ENCODE measurements at regions not wholly inside any gene's neighbourhood (a gene's known extent, or its start where the extent isn't known, plus 50 kb on each side); places are given as distances from the start of the nearest gene placed in this dataset.

GRCh38 chr18:42341423-42341822 lies 386.4 kb downstream of the PIK3C3 start:
- no peak for ATAC-seq
- peaks cover 0 to 45% (median 15%) of the 10 kb centered on the region in 4 donors for H3K4me1 ChIP-seq
- no peak for TF ChIP-seq CTCF (IDR thresholded peaks at IDR 0.05)
- TF ChIP-seq POLR2A (IDR thresholded peaks at IDR 0.05), result no peak
- no peaks in the 10 kb centered on the region for H3K9me3 ChIP-seq
- DNase-seq, result no peak
- no peaks in the 10 kb centered on the region for H3K27me3 ChIP-seq
- intact Hi-C loops (cut with DNase I), result no loop called here
- H3K4me3 ChIP-seq, result no peak overlapping the region
- 71% methylated on average over 1 of the region's 1 CpG for WGBS (ENCODE audit: insufficient coverage, low coverage, low lambda C conversion rate, missing lambda C conversion rate)
- peak overlapping the region in 2 of 3 donors; percentile 60 to 86 for H3K27ac ChIP-seq
- H3K36me3 ChIP-seq, result no peaks in the 10 kb centered on the region

DNA sequence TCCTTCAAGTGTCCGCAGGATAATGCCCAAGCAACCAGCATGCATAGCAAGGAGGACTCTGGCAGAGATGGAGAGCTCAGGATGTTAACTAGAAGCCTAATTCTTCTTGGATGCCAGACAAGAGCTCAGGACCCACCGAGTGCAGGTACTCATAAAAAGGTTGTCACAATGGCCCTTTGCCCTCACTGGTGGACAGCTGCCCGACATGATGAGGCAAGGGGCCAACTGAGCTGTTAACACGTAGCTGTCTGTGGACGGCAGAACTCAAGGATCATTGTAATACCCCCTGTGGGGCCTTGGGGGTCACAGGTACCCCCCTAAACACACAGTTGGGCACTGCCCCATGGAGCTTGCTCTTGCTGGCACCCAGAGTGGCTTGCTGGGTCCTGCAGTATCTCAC lies 393.7 kb downstream of the PIK3C3 start:
- 60% methylated on average over 1 of the region's 5 CpGs for WGBS (ENCODE audit: insufficient coverage, low coverage, low lambda C conversion rate, missing lambda C conversion rate)
- Histone ChIP-seq H3K36me3 (no peaks in the 10 kb centered on the region), H3K4me1 (peaks cover 0 to 8% (median 0%) of the 10 kb centered on the region in 4 donors), H3K4me3 (no peak overlapping the region), H3K27ac (no peak overlapping the region), H3K27me3 (no peaks in the 10 kb centered on the region), H3K9me3 (no peaks in the 10 kb centered on the region)
- no peak for TF ChIP-seq CTCF (IDR thresholded peaks at IDR 0.05)
- ATAC-seq (peak; percentile 54 to 93 (median 68)), DNase-seq (peak; percentile 22 to 78 (median 65))
- intact Hi-C loops (cut with DNase I), result no loop called here

- Histone ChIP-seq H3K4me3 (no peak overlapping the region), H3K9me3 (no peaks in the 10 kb centered on the region), H3K27me3 (no peaks in the 10 kb centered on the region), H3K27ac (no peak overlapping the region), H3K36me3 (no peaks in the 10 kb centered on the region), H3K4me1 (peaks cover 0 to 8% (median 0%) of the 10 kb centered on the region in 4 donors)
- DNase-seq (no peak), ATAC-seq (no peak)
- TF ChIP-seq CTCF (IDR thresholded peaks at IDR 0.05), result no peak
- no peak for TF ChIP-seq POLR2A (IDR thresholded peaks at IDR 0.05)
- WGBS (ENCODE audit: insufficient coverage, low coverage, low lambda C conversion rate, missing lambda C conversion rate), result 79% methylated on average over 2 of the region's 2 CpGs
- intact Hi-C loops (cut with DNase I), result no loop called here
These were observed 396.4 kb downstream of the PIK3C3 start for GRCh38 chr18:42351455-42351854.

DNA sequence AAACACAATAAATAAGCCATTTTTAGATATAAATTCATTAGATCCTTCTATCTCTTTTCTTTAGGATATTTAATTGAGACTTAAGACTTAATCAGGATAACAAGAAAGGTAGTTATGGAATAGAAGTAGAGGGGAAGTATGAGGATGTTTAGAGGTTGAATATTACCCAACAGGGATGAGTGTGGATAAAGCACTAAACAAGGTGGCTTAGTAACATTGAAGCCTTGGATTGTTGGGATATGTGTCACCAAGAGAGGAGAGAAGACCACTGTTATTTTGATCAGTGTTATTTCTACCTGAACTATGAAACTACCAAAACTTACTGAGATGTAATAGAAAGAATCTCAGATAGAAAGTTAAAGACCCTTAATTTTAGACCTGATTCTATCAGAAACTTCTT lies 405.7 kb downstream of the PIK3C3 start:
- no peak overlapping the region for H3K4me3 ChIP-seq
- no peaks in the 10 kb centered on the region for H3K9me3 ChIP-seq
- no peak for ATAC-seq
- no peaks in the 10 kb centered on the region for H3K36me3 ChIP-seq
- no peak overlapping the region for H3K27ac ChIP-seq
- no peak for DNase-seq
- intact Hi-C loops (cut with DNase I), result no loop called here
- TF ChIP-seq POLR2A (IDR thresholded peaks at IDR 0.05) (no peak), CTCF (IDR thresholded peaks at IDR 0.05) (no peak)
- no peaks in the 10 kb centered on the region for H3K27me3 ChIP-seq
- no peaks in the 10 kb centered on the region for H3K4me1 ChIP-seq
